Esophagus muscularis mucosa (tissue), 4 donors: ENCODE measurements at regions not wholly inside any gene's neighbourhood (a gene's known extent, or its start where the extent isn't known, plus 50 kb on each side); places are given as distances from the start of the nearest gene placed in this dataset.

ENCODE experiments used
- DNase-seq: peaks from one replicate; pipeline ENCODE4 v3.0.0-alpha.2; 2017; ENCODE audit errors: extremely low spot score
- H3K27ac ChIP-seq, 4 donors: fragments of 200-600 bp; sonication (generic); replicated peaks in 1 of 4; 1 replicate in 3 of 4; 2 replicates in 1 of 4; pipeline ENCODE4 v1.5.1; 2016 to 2019; ENCODE audit warnings: mild to moderate bottlenecking in 1 of 4
- H3K27me3 ChIP-seq, 4 donors: fragments of 200-600 bp; sonication (generic); one replicate each; pipeline versions ENCODE4 v1.5.1 to v1.6.0; 2016 to 2019
- H3K36me3 ChIP-seq, 4 donors: fragments of 200-600 bp; sonication (generic); one replicate each; pipeline ENCODE4 v1.5.1; 2016 to 2019
- H3K4me1 ChIP-seq, 4 donors: fragments of 200-600 bp; sonication (generic); one replicate each; pipeline ENCODE4 v1.5.1; 2016 to 2019
- H3K4me3 ChIP-seq, 4 donors: fragments of 200-600 bp; sonication (generic); 1 replicate in 2 of 4; 2 replicates in 2 of 4; pipeline ENCODE4 v1.5.1; 2016 to 2019; ENCODE audit warnings: mild to moderate bottlenecking in 4 of 4, moderate library complexity in 1 of 4
- H3K9me3 ChIP-seq, 4 donors: fragments of 200-600 bp; sonication (generic); 1 replicate in 3 of 4; 2 replicates in 1 of 4; pipeline ENCODE4 v1.5.1; 2016 to 2019
- EP300 ChIP-seq: sonication (generic); formaldehyde crosslinking; IDR thresholded peaks from one replicate; pipeline ENCODE4 v1.6.1; 2017; ENCODE audit warnings: antibody characterized with exemption
- POLR2A ChIP-seq: fragments of 450-650 bp; IDR thresholded peaks from one replicate; pipeline ENCODE4 v1.6.1; 2017; ENCODE audit warnings: antibody characterized with exemption, moderate library complexity, mild to moderate bottlenecking, low read depth
- POLR2AphosphoS5 ChIP-seq, 2 donors: sonication (generic); formaldehyde crosslinking; IDR thresholded peaks; one replicate each; pipeline ENCODE4 v1.6.1; 2017; ENCODE audit warnings: antibody characterized with exemption in 2 of 2
- WGBS: methylation state at CpG from one replicate; pipeline ENCODE4 v1.1.5; 2018; 5-methylcytosine and 5-hydroxymethylcytosine counted together
- intact Hi-C: fragments of 100-400 bp; cut with DNase I; formaldehyde crosslinking; loops from one replicate; pipeline ENCODE4 v1.15.1; 2023
- TF ChIP-seq, protein P1 (sequence below), 3 experiments: fragments of 200-600 bp in 2 of 3; fragments of 450-650 bp in 1 of 3; sonication (generic) in 2 of 3; IDR thresholded peaks; one replicate each; pipeline ENCODE4 v1.5.1; 2017 to 2019; ENCODE audit warnings: antibody characterized with exemption in 3 of 3, mild to moderate bottlenecking in 2 of 3, moderate library complexity in 1 of 3

DNA sequence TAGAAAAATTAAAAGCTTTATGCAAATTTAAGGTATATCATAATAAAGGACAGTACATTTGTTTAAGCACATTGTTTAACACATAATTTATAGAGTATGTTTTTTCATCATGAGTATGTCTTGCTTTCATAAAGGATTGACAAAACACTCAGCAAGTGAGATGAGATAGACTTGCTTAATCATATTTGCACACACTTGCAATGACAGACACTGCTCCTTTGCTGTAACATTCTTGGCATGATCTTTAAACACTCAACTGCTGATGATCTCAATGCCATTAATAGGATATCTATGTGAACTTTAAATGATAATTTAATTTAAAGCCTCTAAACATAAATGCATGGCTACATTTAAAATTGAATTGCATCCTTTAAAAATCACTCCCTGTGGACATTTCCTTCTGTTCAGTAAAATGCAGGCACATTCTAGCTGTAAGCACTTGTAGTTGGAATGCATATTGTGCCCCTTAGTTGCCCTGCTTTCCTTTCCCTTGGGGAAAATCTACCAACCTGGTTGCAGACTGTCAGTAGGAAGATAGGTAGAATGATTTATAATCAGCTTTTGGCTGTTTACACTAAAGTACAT lies 979.0 kb downstream of the TMTC2 start:
- no peak for TF ChIP-seq EP300
- no peak for TF ChIP-seq POLR2A
- TF ChIP-seq POLR2AphosphoS5 (IDR thresholded peaks at IDR 0.05), result no peak
- TF ChIP-seq, protein P1, sequence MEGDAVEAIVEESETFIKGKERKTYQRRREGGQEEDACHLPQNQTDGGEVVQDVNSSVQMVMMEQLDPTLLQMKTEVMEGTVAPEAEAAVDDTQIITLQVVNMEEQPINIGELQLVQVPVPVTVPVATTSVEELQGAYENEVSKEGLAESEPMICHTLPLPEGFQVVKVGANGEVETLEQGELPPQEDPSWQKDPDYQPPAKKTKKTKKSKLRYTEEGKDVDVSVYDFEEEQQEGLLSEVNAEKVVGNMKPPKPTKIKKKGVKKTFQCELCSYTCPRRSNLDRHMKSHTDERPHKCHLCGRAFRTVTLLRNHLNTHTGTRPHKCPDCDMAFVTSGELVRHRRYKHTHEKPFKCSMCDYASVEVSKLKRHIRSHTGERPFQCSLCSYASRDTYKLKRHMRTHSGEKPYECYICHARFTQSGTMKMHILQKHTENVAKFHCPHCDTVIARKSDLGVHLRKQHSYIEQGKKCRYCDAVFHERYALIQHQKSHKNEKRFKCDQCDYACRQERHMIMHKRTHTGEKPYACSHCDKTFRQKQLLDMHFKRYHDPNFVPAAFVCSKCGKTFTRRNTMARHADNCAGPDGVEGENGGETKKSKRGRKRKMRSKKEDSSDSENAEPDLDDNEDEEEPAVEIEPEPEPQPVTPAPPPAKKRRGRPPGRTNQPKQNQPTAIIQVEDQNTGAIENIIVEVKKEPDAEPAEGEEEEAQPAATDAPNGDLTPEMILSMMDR (IDR thresholded peaks at IDR 0.05), result no peak
- no peaks in the 10 kb centered on the region for H3K9me3 ChIP-seq
- no peaks in the 10 kb centered on the region for H3K36me3 ChIP-seq
- H3K27ac ChIP-seq, result no peak overlapping the region
- no peaks in the 10 kb centered on the region for H3K4me1 ChIP-seq
- no peak overlapping the region for H3K4me3 ChIP-seq
- intact Hi-C loops, result no loop called here
- DNase-seq, result no peak
- no peaks in the 10 kb centered on the region for H3K27me3 ChIP-seq

DNA sequence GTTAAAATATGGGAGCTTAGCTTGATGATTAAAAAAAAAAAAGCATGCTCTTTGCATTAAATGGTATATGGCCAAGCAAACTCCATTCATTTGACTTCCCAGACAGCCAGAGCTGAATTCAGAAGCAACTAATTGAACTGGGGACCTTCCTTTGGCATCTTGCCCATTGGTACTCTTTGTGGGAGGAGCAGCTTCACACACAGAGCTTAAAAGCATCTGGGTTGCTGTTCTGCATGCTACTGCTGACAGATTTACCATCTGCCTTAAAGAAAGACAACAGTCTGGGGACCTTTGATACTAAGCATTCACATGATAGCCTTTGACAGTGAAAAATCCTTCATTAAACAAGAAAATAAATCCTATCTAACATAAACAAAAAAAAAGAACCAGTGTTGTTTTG lies 977.9 kb downstream of the TMTC2 start:
- Histone ChIP-seq H3K4me3 (no peak overlapping the region), H3K9me3 (no peaks in the 10 kb centered on the region), H3K27ac (no peak overlapping the region), H3K4me1 (no peaks in the 10 kb centered on the region), H3K36me3 (no peaks in the 10 kb centered on the region), H3K27me3 (no peaks in the 10 kb centered on the region)
- intact Hi-C loops, result no loop called here
- TF ChIP-seq, protein P1 (IDR thresholded peaks at IDR 0.05), result no peak
- TF ChIP-seq POLR2A, result no peak
- no peak for TF ChIP-seq POLR2AphosphoS5 (IDR thresholded peaks at IDR 0.05)
- no peak for TF ChIP-seq EP300
- DNase-seq, result no peak

DNA sequence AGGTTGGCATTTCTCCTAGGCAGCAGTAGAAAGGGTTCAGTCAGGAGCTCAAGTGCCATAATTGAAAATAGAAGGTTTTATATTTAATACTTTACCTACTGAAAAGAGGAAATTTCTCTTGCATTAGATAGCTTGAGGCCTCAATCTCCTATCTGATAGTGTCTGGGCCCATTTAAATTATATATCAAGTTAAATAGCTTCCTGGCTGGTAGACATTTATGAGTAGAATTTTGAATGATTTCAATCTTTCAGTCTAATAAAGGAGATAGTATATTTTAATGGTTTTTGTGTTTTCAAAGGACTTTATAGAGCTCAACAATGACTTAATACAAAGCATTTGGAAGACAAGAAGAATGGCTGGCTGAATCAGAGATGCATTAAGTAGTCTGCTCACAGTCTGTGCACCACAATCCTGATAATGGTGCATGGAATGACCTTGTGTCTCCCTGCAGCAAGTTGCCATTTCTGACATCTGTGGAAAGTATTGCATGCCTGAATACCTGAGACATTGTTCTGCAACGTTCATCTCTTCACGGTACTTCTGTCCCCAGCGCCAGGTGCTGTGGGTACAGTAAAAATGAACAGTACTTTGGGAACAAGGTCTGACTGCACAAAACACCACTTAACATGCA lies 974.1 kb downstream of the TMTC2 start:
- WGBS, result 79% methylated on average over 3 of the region's 3 CpGs
- Histone ChIP-seq H3K27me3 (no peaks in the 10 kb centered on the region), H3K4me3 (no peak overlapping the region), H3K4me1 (no peaks in the 10 kb centered on the region), H3K36me3 (no peaks in the 10 kb centered on the region), H3K27ac (no peak overlapping the region), H3K9me3 (no peaks in the 10 kb centered on the region)
- intact Hi-C loops, result no loop called here
- no peak for DNase-seq
- no peak for TF ChIP-seq EP300
- no peak for TF ChIP-seq POLR2AphosphoS5 (IDR thresholded peaks at IDR 0.05)
- TF ChIP-seq POLR2A, result no peak
- TF ChIP-seq, protein P1 (IDR thresholded peaks at IDR 0.05), result no peak

DNA sequence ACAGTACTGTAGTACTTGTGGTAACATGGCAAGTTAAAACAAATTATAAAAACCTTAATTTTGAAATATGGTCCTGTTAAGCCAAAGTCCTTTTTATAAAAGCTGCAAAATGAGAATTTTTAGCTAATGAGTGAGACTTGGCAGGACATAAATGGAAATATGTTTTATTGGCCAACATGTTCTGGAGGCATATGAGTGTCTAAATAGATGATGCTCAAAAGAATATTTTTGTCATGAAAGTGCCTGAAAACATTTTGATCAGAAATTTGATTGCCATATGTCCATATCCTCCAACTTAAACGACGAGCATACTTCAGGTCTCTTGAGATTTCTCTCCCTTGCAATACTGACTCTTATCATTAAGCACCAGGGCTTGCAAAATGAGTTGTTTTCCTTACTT lies 972.6 kb downstream of the TMTC2 start:
- TF ChIP-seq POLR2AphosphoS5 (IDR thresholded peaks at IDR 0.05) (no peak), POLR2A (no peak), EP300 (no peak)
- TF ChIP-seq, protein P1 (IDR thresholded peaks at IDR 0.05), result no peak
- no peaks in the 10 kb centered on the region for H3K36me3 ChIP-seq
- DNase-seq, result no peak
- 83% methylated on average over 2 of the region's 2 CpGs for WGBS
- intact Hi-C loops, result no loop called here
- H3K4me3 ChIP-seq, result no peak overlapping the region
- no peaks in the 10 kb centered on the region for H3K9me3 ChIP-seq
- H3K27me3 ChIP-seq, result no peaks in the 10 kb centered on the region
- no peaks in the 10 kb centered on the region for H3K4me1 ChIP-seq
- no peak overlapping the region for H3K27ac ChIP-seq

DNA sequence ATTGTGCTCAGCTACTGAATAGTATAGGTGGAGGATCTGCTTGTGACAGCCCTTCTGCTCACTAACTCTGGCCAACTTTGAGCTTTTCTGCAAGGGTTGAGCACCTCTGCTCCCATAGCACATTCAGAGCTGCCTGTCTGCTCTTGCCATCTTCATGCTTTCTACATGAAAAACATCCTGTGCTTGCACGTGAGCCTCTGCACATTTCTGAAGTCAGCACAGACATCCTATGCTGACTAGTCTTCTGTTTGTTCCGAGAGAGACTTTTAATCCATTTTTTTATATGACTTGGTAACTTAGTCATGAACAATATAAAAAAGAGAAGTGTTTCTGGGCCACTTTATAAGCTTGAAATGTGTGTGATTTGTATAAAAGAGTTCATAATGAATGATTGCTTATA lies 969.3 kb downstream of the TMTC2 start:
- Histone ChIP-seq H3K4me3 (no peak overlapping the region), H3K27ac (no peak overlapping the region), H3K9me3 (peaks cover 0 to 16% (median 7%) of the 10 kb centered on the region in 4 donors), H3K4me1 (no peaks in the 10 kb centered on the region), H3K36me3 (no peaks in the 10 kb centered on the region), H3K27me3 (no peaks in the 10 kb centered on the region)
- intact Hi-C loops, result no loop called here
- DNase-seq, result no peak
- 73% methylated on average over 2 of the region's 2 CpGs for WGBS
- TF ChIP-seq EP300 (no peak), POLR2AphosphoS5 (IDR thresholded peaks at IDR 0.05) (no peak), POLR2A (no peak)
- TF ChIP-seq, protein P1 (IDR thresholded peaks at IDR 0.05), result no peak
